ENCODE measurements at regions not wholly inside any gene's neighbourhood (a gene's known extent, or its start where the extent isn't known, plus 50 kb on each side); places are given as distances from the start of the nearest gene placed in this dataset.

DNA sequence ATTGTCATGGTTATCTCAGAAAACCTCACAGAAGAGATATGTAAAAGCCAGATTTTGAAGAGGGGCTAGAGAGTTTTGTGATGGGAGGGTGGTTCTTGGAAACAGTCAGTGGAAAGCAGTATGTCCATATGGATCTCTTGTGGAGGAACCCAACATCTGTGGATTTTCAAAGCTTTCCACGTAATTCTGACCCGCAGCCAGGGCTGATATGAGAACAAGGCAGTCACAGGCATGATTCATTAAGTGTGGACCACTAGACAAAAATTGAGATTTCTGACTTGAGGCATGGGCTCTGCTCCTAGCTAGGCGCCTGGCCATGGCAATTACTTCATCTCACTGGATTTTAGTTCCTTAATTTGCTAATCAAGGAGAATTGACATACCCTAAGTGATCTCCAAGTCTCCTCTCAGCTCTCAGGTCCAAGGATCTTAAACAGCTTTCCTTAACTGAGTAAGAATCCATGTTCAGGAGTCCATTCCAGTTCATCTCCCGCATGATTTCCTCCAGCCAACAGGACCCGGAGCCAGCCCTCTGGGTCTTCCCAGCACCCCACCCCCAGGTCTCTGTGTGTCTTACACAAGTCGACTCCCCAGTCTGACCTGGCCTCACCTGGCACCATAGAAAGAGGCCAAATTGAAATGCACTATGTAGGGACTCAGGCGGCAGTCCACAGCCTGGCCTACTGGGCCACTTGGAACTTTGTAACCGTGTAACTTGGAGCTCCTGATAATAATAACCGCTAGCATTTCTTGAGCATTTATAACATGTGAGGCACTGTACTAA is 176.3 kb upstream of the PARP11 start:
- POLR2A ChIA-PET: no interaction called here
- Histone ChIP-seq H3K9ac (no peak overlapping the region), H4K20me1 (ENCODE audit: insufficient read depth) (no peaks in the 10 kb centered on the region), H2AFZ (ENCODE audit: low read depth) (no peak overlapping the region), H3K4me1 (ENCODE audit: control insufficient read depth in 1 of 2, insufficient read depth in 2 of 2, low read depth in 1 of 2, low read length in 1 of 2) (no peaks in the 10 kb centered on the region), H3F3A (replicated peaks; ENCODE audit: insufficient read depth) (no peaks in the 10 kb centered on the region), H3K9me2 (no peaks in the 10 kb centered on the region), H3K27ac (ENCODE audit: low read depth in 2 of 2, low read length in 1 of 2) (no peak overlapping the region), H3K4me3 (ENCODE audit: low read depth in 2 of 2, low read length in 1 of 2) (no peak overlapping the region), H3K27me3 (ENCODE audit: insufficient read depth) (peaks cover 53% of the 10 kb centered on the region), H3K9me3 (no peaks in the 10 kb centered on the region), H3K79me2 (ENCODE audit: insufficient read depth) (no peaks in the 10 kb centered on the region), H3K36me3 (replicated peaks in 1 of 2; ENCODE audit: control insufficient read depth in 1 of 2, insufficient read depth in 2 of 2, low read length in 1 of 2) (no peaks in the 10 kb centered on the region), H3K4me2 (no peak overlapping the region)
- CTCF ChIA-PET: interaction anchor here (0.9 to 1.5 kb wide), 5 partner anchors 11 to 164 kb away, joined by 3 to 7 read pairs (median 3); no protein-coding TSS in a partner anchor
- no peak for DNase-seq
- TF ChIP-seq RAD21 (IDR thresholded peaks at IDR 0.05; ENCODE audit: low read length) (no peak), YY1 (IDR thresholded peaks at IDR 0.05; ENCODE audit: low read depth) (no peak), RFX5 (IDR thresholded peaks at IDR 0.05; ENCODE audit: low read length) (no peak), SMC3 (IDR thresholded peaks at IDR 0.05; ENCODE audit: low read depth, low read length) (no peak), ELF1 (IDR thresholded peaks at IDR 0.05) (no peak), EZH2phosphoT487 (IDR thresholded peaks at IDR 0.05; ENCODE audit: borderline replicate concordance, low read depth) (no peak), POLR2AphosphoS5 (IDR thresholded peaks at IDR 0.05; ENCODE audit: low read depth, low read length) (no peak), MXI1 (IDR thresholded peaks at IDR 0.05; ENCODE audit: low read depth, low read length) (no peak), TCF12 (IDR thresholded peaks at IDR 0.05) (no peak), MEF2A (IDR thresholded peaks at IDR 0.05; ENCODE audit: borderline replicate concordance, low read depth) (no peak), NRF1 (IDR thresholded peaks at IDR 0.05; ENCODE audit: low read depth, low read length) (no peak), SIN3A (IDR thresholded peaks at IDR 0.05; ENCODE audit: borderline replicate concordance, low read depth, low read length) (no peak), NFIC (IDR thresholded peaks at IDR 0.05; ENCODE audit: borderline replicate concordance) (no peak)
- TF ChIP-seq, protein P1, sequence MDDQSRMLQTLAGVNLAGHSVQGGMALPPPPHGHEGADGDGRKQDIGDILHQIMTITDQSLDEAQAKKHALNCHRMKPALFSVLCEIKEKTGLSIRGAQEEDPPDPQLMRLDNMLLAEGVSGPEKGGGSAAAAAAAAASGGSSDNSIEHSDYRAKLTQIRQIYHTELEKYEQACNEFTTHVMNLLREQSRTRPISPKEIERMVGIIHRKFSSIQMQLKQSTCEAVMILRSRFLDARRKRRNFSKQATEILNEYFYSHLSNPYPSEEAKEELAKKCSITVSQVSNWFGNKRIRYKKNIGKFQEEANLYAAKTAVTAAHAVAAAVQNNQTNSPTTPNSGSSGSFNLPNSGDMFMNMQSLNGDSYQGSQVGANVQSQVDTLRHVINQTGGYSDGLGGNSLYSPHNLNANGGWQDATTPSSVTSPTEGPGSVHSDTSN (IDR thresholded peaks at IDR 0.05): no peak
- TF ChIP-seq, protein P2, sequence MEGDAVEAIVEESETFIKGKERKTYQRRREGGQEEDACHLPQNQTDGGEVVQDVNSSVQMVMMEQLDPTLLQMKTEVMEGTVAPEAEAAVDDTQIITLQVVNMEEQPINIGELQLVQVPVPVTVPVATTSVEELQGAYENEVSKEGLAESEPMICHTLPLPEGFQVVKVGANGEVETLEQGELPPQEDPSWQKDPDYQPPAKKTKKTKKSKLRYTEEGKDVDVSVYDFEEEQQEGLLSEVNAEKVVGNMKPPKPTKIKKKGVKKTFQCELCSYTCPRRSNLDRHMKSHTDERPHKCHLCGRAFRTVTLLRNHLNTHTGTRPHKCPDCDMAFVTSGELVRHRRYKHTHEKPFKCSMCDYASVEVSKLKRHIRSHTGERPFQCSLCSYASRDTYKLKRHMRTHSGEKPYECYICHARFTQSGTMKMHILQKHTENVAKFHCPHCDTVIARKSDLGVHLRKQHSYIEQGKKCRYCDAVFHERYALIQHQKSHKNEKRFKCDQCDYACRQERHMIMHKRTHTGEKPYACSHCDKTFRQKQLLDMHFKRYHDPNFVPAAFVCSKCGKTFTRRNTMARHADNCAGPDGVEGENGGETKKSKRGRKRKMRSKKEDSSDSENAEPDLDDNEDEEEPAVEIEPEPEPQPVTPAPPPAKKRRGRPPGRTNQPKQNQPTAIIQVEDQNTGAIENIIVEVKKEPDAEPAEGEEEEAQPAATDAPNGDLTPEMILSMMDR (IDR thresholded peaks at IDR 0.05): no peak
- TF ChIP-seq, protein P3, sequence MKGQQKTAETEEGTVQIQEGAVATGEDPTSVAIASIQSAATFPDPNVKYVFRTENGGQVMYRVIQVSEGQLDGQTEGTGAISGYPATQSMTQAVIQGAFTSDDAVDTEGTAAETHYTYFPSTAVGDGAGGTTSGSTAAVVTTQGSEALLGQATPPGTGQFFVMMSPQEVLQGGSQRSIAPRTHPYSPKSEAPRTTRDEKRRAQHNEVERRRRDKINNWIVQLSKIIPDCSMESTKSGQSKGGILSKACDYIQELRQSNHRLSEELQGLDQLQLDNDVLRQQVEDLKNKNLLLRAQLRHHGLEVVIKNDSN (IDR thresholded peaks at IDR 0.05; ENCODE audit: borderline replicate concordance, low read depth): no peak
- TF ChIP-seq, protein P4, sequence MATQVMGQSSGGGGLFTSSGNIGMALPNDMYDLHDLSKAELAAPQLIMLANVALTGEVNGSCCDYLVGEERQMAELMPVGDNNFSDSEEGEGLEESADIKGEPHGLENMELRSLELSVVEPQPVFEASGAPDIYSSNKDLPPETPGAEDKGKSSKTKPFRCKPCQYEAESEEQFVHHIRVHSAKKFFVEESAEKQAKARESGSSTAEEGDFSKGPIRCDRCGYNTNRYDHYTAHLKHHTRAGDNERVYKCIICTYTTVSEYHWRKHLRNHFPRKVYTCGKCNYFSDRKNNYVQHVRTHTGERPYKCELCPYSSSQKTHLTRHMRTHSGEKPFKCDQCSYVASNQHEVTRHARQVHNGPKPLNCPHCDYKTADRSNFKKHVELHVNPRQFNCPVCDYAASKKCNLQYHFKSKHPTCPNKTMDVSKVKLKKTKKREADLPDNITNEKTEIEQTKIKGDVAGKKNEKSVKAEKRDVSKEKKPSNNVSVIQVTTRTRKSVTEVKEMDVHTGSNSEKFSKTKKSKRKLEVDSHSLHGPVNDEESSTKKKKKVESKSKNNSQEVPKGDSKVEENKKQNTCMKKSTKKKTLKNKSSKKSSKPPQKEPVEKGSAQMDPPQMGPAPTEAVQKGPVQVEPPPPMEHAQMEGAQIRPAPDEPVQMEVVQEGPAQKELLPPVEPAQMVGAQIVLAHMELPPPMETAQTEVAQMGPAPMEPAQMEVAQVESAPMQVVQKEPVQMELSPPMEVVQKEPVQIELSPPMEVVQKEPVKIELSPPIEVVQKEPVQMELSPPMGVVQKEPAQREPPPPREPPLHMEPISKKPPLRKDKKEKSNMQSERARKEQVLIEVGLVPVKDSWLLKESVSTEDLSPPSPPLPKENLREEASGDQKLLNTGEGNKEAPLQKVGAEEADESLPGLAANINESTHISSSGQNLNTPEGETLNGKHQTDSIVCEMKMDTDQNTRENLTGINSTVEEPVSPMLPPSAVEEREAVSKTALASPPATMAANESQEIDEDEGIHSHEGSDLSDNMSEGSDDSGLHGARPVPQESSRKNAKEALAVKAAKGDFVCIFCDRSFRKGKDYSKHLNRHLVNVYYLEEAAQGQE (IDR thresholded peaks at IDR 0.05; ENCODE audit: low read depth, low read length): no peak
- 7% methylated on average over 9 of the region's 9 CpGs for WGBS (ENCODE audit: low lambda C conversion rate)
